GM12891 (cell line): ENCODE measurements at regions not wholly inside any gene's neighbourhood (a gene's known extent, or its start where the extent isn't known, plus 50 kb on each side); places are given as distances from the start of the nearest gene placed in this dataset.

ENCODE experiments used
- POLR2A ChIP-seq: IDR thresholded peaks from 2 replicates; pipeline ENCODE4 v1.6.1; 2011; ENCODE audit warnings: low read depth, low read length, control low read depth
- TAF1 ChIP-seq: IDR thresholded peaks from 2 replicates; pipeline ENCODE4 v1.6.1; 2011; ENCODE audit warnings: low read depth, low read length, control low read depth

DNA sequence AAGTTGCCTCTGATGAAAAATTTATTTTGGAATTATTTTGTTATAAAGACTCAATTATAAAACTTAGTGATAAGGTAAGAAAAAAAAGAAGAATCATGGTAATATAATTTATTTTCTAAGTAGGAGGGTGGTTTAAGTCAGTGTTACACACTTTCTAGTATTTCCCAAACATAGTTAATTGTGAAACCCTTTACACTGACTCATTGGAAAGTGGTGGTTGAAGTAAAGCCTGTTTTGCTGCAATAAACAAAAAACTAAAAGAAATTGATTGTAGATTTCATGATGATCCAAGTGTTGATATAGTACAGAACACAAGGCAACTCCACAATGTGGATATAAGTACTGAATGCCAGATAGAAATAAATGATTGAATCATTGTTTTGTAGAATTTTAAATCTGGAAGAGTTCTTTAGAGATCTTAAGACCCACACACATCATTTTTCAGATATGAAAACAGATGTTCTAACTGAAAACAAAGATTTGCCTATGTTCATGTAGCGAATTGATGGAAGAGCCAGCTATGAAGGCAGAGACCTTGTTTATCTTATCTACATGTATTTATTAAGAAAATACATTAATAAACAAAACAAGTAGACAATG lies 539.8 kb downstream of the PRELID2 start:
- TF ChIP-seq POLR2A (no peak), TAF1 (no peak)
